ENCODE measurements at regions not wholly inside any gene's neighbourhood (a gene's known extent, or its start where the extent isn't known, plus 50 kb on each side); places are given as distances from the start of the nearest gene placed in this dataset.

DNA sequence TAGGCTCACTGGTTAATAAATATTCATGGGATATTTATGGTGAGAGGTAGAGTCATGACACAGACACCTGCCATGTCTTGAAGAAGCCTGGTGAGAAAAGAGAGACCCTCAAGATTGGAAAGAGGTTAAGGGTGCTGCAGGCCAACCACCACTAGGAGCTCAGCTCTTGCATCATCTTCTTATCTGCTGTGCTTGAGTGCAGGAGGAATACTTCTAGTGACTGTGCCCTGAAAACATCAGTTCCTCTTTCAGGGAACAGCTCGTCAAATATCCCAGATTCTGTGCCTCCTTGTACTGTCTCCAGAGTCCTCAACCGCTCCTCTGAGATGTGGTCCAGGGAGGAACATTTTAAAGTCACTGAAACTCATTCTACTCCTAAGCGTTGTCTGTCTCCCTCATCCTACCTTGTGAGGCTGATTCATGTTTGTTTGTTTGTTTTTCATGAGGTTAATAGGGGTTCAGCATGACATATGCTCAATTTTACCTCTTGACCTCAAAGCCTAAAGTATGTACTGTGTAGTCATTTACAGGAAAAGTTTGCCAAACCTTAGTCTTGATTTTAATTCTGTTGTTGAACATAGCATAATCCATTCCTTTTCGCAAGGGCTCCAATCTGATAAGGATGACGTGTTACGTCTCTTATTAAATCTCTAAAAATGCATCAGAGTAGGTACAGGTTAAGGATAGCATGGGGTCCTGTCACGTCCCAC is 293.1 kb downstream of the C7orf25 start:
- DNase-seq, result no peak
- no peaks in the 10 kb centered on the region for H3K4me1 ChIP-seq
- WGBS, 3 donors, result 92 to 95% (median 93%) methylated on average over 7 of the region's 7 CpGs
- TF ChIP-seq CTCF (IDR thresholded peaks at IDR 0.05), result no peak
- no peak for ATAC-seq
- H3K27ac ChIP-seq, result no peak overlapping the region
- H3K4me3 ChIP-seq, result no peak overlapping the region
- no peaks in the 10 kb centered on the region for H3K9me3 ChIP-seq
- no peaks in the 10 kb centered on the region for H3K36me3 ChIP-seq (ENCODE audit: insufficient read depth in 1 of 2, low read depth in 1 of 2)
- no peaks in the 10 kb centered on the region for H3K27me3 ChIP-seq (ENCODE audit: insufficient read depth in 3 of 3, low read length in 2 of 3)
- intact Hi-C loops (cut with DNase I), result no loop called here

- H3K27ac ChIP-seq, result no peak overlapping the region
- no peak overlapping the region for H3K4me3 ChIP-seq
- no peak for DNase-seq
- H3K36me3 ChIP-seq (ENCODE audit: insufficient read depth in 1 of 2, low read depth in 1 of 2), result no peaks in the 10 kb centered on the region
- intact Hi-C loops (cut with DNase I), result no loop called here
- WGBS, 3 donors, result 16 to 33% (median 25%) methylated on average over 8 of the region's 8 CpGs
- no peaks in the 10 kb centered on the region for H3K4me1 ChIP-seq
- H3K9me3 ChIP-seq, result no peaks in the 10 kb centered on the region
- H3K27me3 ChIP-seq (ENCODE audit: insufficient read depth in 3 of 3, low read length in 2 of 3), result no peaks in the 10 kb centered on the region
- no peak for TF ChIP-seq CTCF (IDR thresholded peaks at IDR 0.05)
- no peak for ATAC-seq
Observed at GRCh38 chr7:42617806-42618457, 293.9 kb downstream of the C7orf25 start.

- DNase-seq (no peak), ATAC-seq (no peak)
- Histone ChIP-seq H3K27me3 (ENCODE audit: insufficient read depth in 3 of 3, low read length in 2 of 3) (no peaks in the 10 kb centered on the region), H3K4me1 (no peaks in the 10 kb centered on the region), H3K27ac (no peak overlapping the region), H3K36me3 (ENCODE audit: insufficient read depth in 1 of 2, low read depth in 1 of 2) (no peaks in the 10 kb centered on the region), H3K9me3 (no peaks in the 10 kb centered on the region), H3K4me3 (no peak overlapping the region)
- WGBS, 3 donors, result 58 to 60% (median 58%) methylated on average over 6 of the region's 6 CpGs
- intact Hi-C loops (cut with DNase I), result no loop called here
- TF ChIP-seq CTCF (IDR thresholded peaks at IDR 0.05), result no peak
Observed at GRCh38 chr7:42617071-42617765, 294.7 kb downstream of the C7orf25 start.

DNA sequence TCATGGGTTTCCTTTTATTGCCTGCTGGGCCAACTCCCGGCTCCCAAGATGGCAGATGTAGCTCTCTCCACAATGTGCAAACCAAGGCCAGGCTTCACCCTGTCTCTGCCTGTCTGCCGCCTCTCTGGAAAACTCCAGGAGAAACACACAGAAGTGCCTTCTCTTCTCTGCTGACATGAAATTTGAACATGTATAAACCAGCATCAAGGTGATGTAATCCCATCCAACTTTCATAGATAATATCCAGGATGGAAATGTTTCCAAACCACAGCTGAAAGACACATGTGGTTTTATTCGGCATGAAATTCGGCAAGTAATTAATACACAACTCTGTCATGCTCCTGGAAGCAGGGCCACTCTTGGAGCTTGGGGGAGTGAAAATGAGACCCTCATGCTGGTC is 297.2 kb downstream of the C7orf25 start:
- Histone ChIP-seq H3K4me3 (no peak overlapping the region), H3K4me1 (no peaks in the 10 kb centered on the region), H3K27me3 (ENCODE audit: insufficient read depth in 3 of 3, low read length in 2 of 3) (no peaks in the 10 kb centered on the region), H3K36me3 (ENCODE audit: insufficient read depth in 1 of 2, low read depth in 1 of 2) (no peaks in the 10 kb centered on the region), H3K27ac (no peak overlapping the region), H3K9me3 (no peaks in the 10 kb centered on the region)
- no peak for TF ChIP-seq CTCF (IDR thresholded peaks at IDR 0.05)
- 55 to 71% (median 64%) methylated on average over 4 of the region's 4 CpGs for WGBS, 3 donors
- no peak for DNase-seq
- intact Hi-C loops (cut with DNase I), result no loop called here
- no peak for ATAC-seq
